ENCODE measurements at regions not wholly inside any gene's neighbourhood (a gene's known extent, or its start where the extent isn't known, plus 50 kb on each side); places are given as distances from the start of the nearest gene placed in this dataset.

GRCh38 chr3:151579571-151580270, 118.9 kb upstream of the IGSF10 start:
- H2AFZ ChIP-seq (ENCODE audit: low read depth, low read length): no peak overlapping the region
- ATAC-seq (ENCODE audit: insufficient read depth, low read depth): peak; percentile 57
- no peaks in the 10 kb centered on the region for H3K27me3 ChIP-seq (ENCODE audit: insufficient read depth, low read length, poor library complexity)
- no peak overlapping the region for H3K4me2 ChIP-seq (ENCODE audit: insufficient read depth, low read length)
- TF ChIP-seq CTCF (IDR thresholded peaks at IDR 0.05; ENCODE audit: borderline replicate concordance, extremely low read depth, low read length, poor library complexity, severe bottlenecking) (no peak), EZH2 (IDR thresholded peaks at IDR 0.05; ENCODE audit: borderline replicate concordance, low read depth, low read length, severe bottlenecking) (no peak)
- peak overlapping the region; percentile 31; the same call in 1 of the 2 replicates for H3K9ac ChIP-seq (ENCODE audit: low read depth, low read length)
- H3K27ac ChIP-seq (ENCODE audit: low read length): peak overlapping the region; percentile 83
- no peaks in the 10 kb centered on the region for H3K36me3 ChIP-seq (ENCODE audit: insufficient read depth, low read length)
- peaks cover 5% of the 10 kb centered on the region for H3K9me3 ChIP-seq (ENCODE audit: insufficient read depth, low read length, severe bottlenecking)
- DNase-seq: peak; percentile 29
- H3K79me2 ChIP-seq (ENCODE audit: insufficient read depth, low read length): no peaks in the 10 kb centered on the region
- H4K20me1 ChIP-seq (ENCODE audit: insufficient read depth, low read length): no peaks in the 10 kb centered on the region
- H3K4me3 ChIP-seq (ENCODE audit: low read depth in 1 of 2, low read length in 2 of 2): no peak overlapping the region
- peaks cover 48% of the 10 kb centered on the region for H3K4me1 ChIP-seq (ENCODE audit: insufficient read depth, low read length)

GRCh38 chr3:151578495-151578894, 117.6 kb upstream of the IGSF10 start:
- Histone ChIP-seq H3K27ac (ENCODE audit: low read length) (peak overlapping the region; percentile 17; the same call in 1 of the 2 replicates), H4K20me1 (ENCODE audit: insufficient read depth, low read length) (no peaks in the 10 kb centered on the region), H3K36me3 (ENCODE audit: insufficient read depth, low read length) (no peaks in the 10 kb centered on the region), H3K9ac (ENCODE audit: low read depth, low read length) (no peak overlapping the region), H3K9me3 (ENCODE audit: insufficient read depth, low read length, severe bottlenecking) (peaks cover 5% of the 10 kb centered on the region), H3K4me1 (ENCODE audit: insufficient read depth, low read length) (peaks cover 38% of the 10 kb centered on the region), H3K79me2 (ENCODE audit: insufficient read depth, low read length) (no peaks in the 10 kb centered on the region), H2AFZ (ENCODE audit: low read depth, low read length) (no peak overlapping the region), H3K4me3 (ENCODE audit: low read depth in 1 of 2, low read length in 2 of 2) (no peak overlapping the region), H3K27me3 (ENCODE audit: insufficient read depth, low read length, poor library complexity) (no peaks in the 10 kb centered on the region), H3K4me2 (ENCODE audit: insufficient read depth, low read length) (no peak overlapping the region)
- DNase-seq (no peak), ATAC-seq (ENCODE audit: insufficient read depth, low read depth) (no peak)
- no peak for TF ChIP-seq EZH2 (IDR thresholded peaks at IDR 0.05; ENCODE audit: borderline replicate concordance, low read depth, low read length, severe bottlenecking)
- TF ChIP-seq CTCF (IDR thresholded peaks at IDR 0.05; ENCODE audit: borderline replicate concordance, extremely low read depth, low read length, poor library complexity, severe bottlenecking): peak; percentile 15

- DNase-seq: no peak
- no peaks in the 10 kb centered on the region for H4K20me1 ChIP-seq (ENCODE audit: insufficient read depth, low read length)
- no peak for ATAC-seq (ENCODE audit: insufficient read depth, low read depth)
- no peak overlapping the region for H3K4me2 ChIP-seq (ENCODE audit: insufficient read depth, low read length)
- no peak overlapping the region for H2AFZ ChIP-seq (ENCODE audit: low read depth, low read length)
- no peaks in the 10 kb centered on the region for H3K27me3 ChIP-seq (ENCODE audit: insufficient read depth, low read length, poor library complexity)
- peaks cover 5% of the 10 kb centered on the region for H3K9me3 ChIP-seq (ENCODE audit: insufficient read depth, low read length, severe bottlenecking)
- no peak overlapping the region for H3K4me3 ChIP-seq (ENCODE audit: low read depth in 1 of 2, low read length in 2 of 2)
- TF ChIP-seq CTCF (IDR thresholded peaks at IDR 0.05; ENCODE audit: borderline replicate concordance, extremely low read depth, low read length, poor library complexity, severe bottlenecking) (no peak), EZH2 (IDR thresholded peaks at IDR 0.05; ENCODE audit: borderline replicate concordance, low read depth, low read length, severe bottlenecking) (no peak)
- no peak overlapping the region for H3K9ac ChIP-seq (ENCODE audit: low read depth, low read length)
- H3K79me2 ChIP-seq (ENCODE audit: insufficient read depth, low read length): no peaks in the 10 kb centered on the region
- H3K27ac ChIP-seq (ENCODE audit: low read length): no peak overlapping the region
- H3K4me1 ChIP-seq (ENCODE audit: insufficient read depth, low read length): peaks cover 26% of the 10 kb centered on the region
- no peaks in the 10 kb centered on the region for H3K36me3 ChIP-seq (ENCODE audit: insufficient read depth, low read length)
Observed at GRCh38 chr3:151576511-151577137, 115.8 kb upstream of the IGSF10 start.

Data from DND-41 (cell line).